Stimulated activated CD4-positive, alpha-beta T cell treated with anti-CD3 and anti-CD28 coated beads, Interleukin-12 subunit alpha, Interleukin-12 subunit beta, amount 100 ng/mL, for 48 hours (primary cell): ENCODE measurements at regions not wholly inside any gene's neighbourhood (a gene's known extent, or its start where the extent isn't known, plus 50 kb on each side); places are given as distances from the start of the nearest gene placed in this dataset.

Source experiments
- DNase-seq, 3 donors: peaks; one replicate each; pipeline ENCODE4 v3.0.0-alpha.2; 2020; ENCODE audit warnings: low read depth in 2 of 3, low spot score in 1 of 3

GRCh38 chr12:92650228-92650822, 52.5 kb upstream of the PLEKHG7 start:
- DNase-seq = no peak

GRCh38 chr12:92649511-92650227, 53.1 kb upstream of the PLEKHG7 start:
- peak; percentile 9 to 59 (median 20) for DNase-seq

DNA sequence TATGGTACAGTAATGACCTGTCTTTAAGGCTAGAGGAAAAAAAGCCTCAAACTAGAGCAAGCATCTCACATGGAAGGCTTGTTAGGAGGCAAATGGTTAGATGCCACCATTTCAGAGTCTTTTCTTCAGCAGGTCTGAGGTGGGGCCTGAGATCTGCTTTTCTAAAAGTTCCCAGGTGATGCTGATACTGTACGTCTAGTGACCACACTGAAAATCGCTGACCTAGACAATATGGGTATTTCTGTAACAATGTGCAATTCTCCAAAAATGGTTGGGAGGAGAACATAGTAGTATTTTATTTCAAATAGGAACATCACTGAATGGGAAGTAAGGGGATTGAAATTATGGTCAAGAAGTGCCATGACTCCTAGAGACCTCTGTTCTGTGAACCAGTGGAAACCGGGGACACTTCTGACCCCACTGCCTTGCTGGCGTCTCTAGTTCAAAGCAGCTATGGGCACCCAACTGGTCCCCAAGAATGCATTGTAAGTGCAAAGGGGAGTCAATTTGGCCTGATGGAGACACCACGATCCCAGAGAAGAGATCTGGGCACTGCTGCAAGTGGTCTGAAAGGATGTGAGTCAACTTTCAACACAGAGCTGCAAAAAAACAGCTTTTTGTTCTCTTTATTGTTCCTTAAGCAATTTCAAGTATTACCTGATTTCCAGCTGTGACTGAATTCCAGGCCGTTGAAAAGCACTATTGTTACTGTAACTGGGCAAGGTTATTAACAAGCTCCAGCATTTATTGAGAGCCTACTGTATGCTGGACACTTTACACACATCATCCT, 54.4 kb upstream of the PLEKHG7 start:
- no peak for DNase-seq

DNA sequence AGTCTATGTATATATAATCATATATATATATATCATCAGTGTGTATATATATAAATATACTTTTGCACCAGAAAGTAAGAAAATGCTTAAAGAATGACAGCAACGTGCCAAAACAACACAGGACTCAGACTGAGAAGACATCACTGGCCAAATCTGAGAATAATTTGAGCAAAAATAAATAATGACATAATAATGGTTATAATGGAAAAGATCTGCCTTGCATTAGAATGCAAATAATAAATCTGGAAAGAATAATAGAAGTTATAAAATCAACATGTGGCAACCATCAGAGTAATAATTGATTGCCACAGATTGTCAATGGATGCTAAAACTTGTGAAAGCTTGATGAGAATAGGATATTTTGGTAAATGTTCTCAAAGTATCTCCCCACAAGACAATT, 61.5 kb upstream of the PLEKHG7 start:
- no peak for DNase-seq

DNA sequence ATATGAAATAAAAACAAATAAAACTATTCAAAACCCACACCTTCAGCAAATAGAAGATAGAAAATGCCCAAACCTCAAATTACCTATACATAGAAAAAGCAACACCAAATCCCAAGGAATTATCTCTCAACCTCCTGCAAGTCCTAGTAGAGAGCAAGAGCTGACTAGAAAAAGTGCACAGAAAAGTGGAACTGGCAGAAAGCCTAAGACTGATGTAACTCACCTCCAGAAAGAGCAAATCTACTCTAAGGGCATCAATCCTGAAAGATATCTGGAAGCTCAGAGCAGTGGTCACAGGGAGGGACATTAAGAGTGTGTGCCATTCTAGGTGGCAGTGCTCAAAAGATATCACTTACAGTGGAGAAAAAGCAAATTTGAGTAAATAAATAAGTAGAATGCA, 62.1 kb upstream of the PLEKHG7 start:
- DNase-seq = no peak

GRCh38 chr12:92639017-92639416, 63.8 kb upstream of the PLEKHG7 start:
- DNase-seq = no peak

DNA sequence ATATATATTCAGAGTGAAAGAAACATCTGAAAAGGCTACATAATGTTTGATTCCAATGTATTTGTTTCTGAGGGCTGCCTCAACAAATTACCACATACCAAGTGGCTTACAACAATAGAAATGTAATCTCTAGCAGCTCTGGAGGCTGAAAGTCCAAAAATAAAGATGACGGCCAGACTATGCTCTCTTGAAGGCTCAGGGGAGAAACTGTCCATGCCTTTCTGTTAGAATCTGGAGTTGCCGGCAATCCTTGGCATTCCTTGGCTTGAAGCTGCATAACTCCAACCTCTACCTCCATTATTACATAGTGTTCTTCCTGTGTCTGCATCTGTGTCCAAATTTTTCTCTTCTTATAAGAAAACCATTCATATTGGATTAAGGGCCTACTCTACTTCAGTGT, 68.1 kb upstream of the PLEKHG7 start:
- no peak for DNase-seq

GRCh38 chr12:92634202-92634601, 68.6 kb upstream of the PLEKHG7 start:
- no peak for DNase-seq

DNA sequence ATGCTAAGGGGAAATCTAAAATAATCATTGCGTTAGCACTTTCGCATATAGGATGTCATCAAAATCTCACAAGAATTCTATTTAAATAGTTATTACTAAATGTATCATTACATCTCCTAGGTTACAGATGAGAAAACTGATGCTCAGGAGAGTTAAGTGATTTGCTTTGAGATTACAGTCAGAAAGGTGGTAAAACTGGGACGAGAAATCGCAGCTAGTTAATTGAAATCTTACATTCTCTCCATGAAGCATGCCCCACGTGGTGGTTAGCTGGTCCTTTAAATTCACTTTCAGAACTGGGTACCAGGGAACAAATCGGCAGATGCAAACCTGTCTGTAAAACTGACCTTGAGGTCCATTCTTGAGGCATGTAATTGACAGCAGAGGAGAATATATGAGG, 71.8 kb upstream of the PLEKHG7 start:
- no peak for DNase-seq

- DNase-seq = no peak
Observed at GRCh38 chr12:92629349-92630065, 73.3 kb upstream of the PLEKHG7 start.

DNA sequence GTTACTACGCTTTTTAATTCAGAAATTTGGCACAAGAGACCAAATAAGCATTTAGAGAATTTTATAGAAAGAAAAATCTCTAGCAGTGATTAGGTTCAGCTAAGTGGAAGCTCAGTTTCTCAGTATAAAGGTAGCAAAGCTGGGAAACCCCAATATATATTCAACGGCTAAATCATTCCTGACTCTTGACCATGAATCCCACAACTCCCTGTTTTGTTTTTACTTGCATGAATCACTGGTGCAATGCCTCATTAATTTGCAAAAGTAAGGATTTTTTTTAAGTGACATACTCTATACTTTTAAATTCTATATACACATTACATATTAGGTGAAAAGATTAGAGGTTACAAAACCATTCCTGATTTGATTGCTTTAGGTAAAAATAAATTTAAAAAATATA, 74.3 kb upstream of the PLEKHG7 start:
- DNase-seq = no peak

- DNase-seq = no peak
Observed at GRCh38 chr12:92627511-92627910, 75.3 kb upstream of the PLEKHG7 start.

- no peak for DNase-seq
Observed at GRCh38 chr12:92625639-92626310, 77.0 kb upstream of the PLEKHG7 start.

DNA sequence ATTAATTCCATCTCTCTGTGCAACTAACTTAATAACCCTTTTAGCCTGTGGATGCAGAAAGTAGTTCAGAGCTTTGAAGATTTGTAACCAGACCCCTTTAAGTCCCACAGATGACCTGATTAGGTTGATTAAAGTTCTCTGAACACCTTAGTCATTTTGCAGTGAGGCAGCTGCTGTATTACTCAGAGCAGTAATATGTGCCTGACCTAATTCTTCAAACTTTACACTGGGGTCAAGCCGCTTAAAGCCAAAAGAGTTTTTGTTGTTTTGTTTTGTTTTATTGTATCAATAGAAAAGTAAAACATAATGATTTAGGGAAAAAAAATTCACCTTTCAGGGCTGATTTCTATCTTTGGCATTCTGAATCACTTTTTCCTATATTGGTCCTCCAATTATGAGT, 78.6 kb upstream of the PLEKHG7 start:
- DNase-seq = no peak

- no peak for DNase-seq
Observed at GRCh38 chr12:92623386-92623785, 79.4 kb upstream of the PLEKHG7 start.

GRCh38 chr12:92621833-92622232, 81.0 kb upstream of the PLEKHG7 start:
- DNase-seq = no peak

- no peak for DNase-seq
Observed at GRCh38 chr12:92621312-92621711, 81.5 kb upstream of the PLEKHG7 start.

DNA sequence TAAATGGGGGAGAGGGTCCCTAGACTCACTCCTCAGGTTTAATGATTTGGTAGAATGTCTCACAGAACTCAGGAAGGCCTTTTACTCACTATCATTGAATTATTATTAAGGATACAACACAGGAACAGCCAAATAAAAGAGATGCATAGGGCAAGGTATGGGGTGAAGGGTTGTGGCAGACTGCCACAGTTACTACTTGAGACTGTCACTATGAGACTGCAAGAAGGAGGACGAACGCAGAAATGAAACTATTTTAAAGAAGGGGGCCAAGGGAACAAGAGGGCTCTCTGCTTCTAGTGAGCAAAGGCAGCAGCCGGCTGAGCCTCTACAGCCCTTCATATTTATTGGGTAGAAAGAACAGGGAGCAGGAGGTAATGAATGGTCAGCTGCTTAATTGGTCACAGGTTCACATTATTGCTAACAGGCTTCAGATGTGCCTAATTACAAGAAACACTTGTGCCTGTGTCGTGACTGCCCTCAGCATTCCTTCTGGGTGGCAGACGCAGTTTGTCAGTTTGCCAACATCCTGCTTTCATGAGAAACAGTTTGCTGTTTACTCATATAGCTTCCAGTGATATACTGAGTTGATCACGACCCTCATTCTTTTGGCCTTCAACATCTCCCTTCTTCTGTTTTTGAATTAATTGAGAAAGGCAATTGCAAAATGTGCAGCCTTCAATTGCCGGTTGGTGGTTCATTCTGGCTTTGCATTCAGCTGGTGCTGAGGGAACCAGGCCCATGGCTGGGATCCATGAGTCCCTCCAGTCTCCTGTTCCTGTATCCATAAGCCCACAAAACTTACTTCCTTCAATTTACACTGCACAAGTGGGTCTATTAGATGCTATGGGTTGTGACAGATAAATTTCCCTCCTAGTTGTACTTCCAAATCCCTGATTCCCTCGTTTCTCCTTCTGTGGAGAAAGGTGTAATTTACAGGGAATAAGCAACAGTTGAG, 82.8 kb upstream of the PLEKHG7 start:
- no peak for DNase-seq

DNA sequence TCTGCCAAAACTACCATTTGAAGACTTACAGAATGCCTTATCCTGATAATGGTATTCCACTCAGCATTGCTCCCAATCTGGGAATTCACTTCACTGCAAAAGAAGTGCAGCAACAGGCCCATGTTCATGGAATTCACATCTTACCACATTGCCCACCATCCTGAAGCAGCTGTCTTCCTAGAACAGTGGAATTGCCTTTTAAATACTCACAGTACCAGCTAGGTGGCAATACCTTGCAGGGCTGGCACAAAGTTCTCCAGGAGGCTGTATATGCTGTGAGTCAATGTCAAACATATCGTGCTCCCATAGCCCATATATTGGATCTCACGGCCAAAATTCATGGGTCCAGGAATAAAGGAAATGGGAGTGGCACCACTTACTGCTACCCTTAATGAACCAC, 83.8 kb upstream of the PLEKHG7 start:
- DNase-seq = no peak

DNA sequence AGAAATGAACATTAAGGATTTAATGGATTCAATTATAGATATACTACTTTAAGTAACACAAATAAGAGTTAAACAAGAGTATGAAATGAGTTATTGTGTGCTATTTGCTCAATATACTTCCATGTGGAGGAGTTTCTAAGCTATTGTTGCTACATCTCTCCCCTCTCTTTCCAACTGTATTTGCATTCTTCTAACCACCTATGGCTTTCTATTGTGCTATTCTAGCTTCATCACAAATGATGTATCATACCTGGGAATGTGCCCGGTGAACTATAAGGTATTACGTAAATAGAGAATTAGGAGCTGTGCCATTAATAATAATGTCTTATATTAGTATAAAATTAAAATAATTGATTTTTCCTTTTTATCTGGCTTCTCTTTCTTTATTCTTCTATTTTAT, 87.1 kb upstream of the PLEKHG7 start:
- no peak for DNase-seq
